HEK293 (cell line): ENCODE measurements at regions not wholly inside any gene's neighbourhood (a gene's known extent, or its start where the extent isn't known, plus 50 kb on each side); places are given as distances from the start of the nearest gene placed in this dataset.

Experiments used
- CTCF ChIA-PET: fragments of 350-600 bp; formaldehyde crosslinking; extraction: SDS; loops from one replicate; lab custom pipeline; 2021; ENCODE audit warnings: antibody characterized with exemption; lab: Yijun Ruan, JAX
- POLR2A ChIA-PET: fragments of 300-600 bp; formaldehyde crosslinking; extraction: SDS; loops from one replicate; lab custom pipeline; 2020; ENCODE audit warnings: antibody characterized with exemption, inconsistent platforms; lab: Yijun Ruan, JAX
- H3K27ac ChIP-seq: fragments of 200-500 bp; sonication (Bioruptor generic); 2 replicates; pipeline ENCODE4 v1.5.1; 2014; ENCODE audit warnings: low read depth, low read length, control low read depth, inconsistent platforms; ENCODE audit errors: extremely low read depth
- H3K36me3 ChIP-seq, 2 experiments: fragments of 200-500 bp in 1 of 2; sonication (Bioruptor generic) in 1 of 2; 1 replicate in 1 of 2; 2 replicates in 1 of 2; pipeline ENCODE4 v1.5.1; 2014 to 2017; ENCODE audit warnings: inconsistent platforms in 2 of 2, low read length in 2 of 2; ENCODE audit not compliant: control insufficient read depth in 2 of 2, insufficient read depth in 1 of 2
- H3K4me1 ChIP-seq: fragments of 200-500 bp; sonication (Bioruptor generic); 2 replicates; pipeline ENCODE4 v1.5.1; 2014; ENCODE audit warnings: mild to moderate bottlenecking, low read length, inconsistent platforms; ENCODE audit not compliant: control insufficient read depth, insufficient read depth
- H3K4me3 ChIP-seq: 2 replicates; pipeline ENCODE4 v1.5.1; 2011; ENCODE audit warnings: low read depth, mild to moderate bottlenecking, control low read depth, low read length, moderate library complexity
- H3K9me3 ChIP-seq: fragments of 200-500 bp; sonication (Bioruptor generic); 2 replicates; pipeline ENCODE4 v1.5.1; 2014; ENCODE audit warnings: low read depth, low read length, inconsistent platforms; ENCODE audit not compliant: control insufficient read depth, insufficient read depth
- GLIS1 ChIP-seq: fragments of 450-650 bp; formaldehyde crosslinking; IDR thresholded peaks from 2 replicates; pipeline ENCODE4 v1.5.1; 2016; ENCODE audit warnings: missing biosample characterization, missing genetic modification characterization
- GLIS2 ChIP-seq: fragments of 450-650 bp; formaldehyde crosslinking; IDR thresholded peaks from 2 replicates; pipeline ENCODE4 v1.5.1; 2016; ENCODE audit warnings: missing biosample characterization, missing genetic modification characterization
- HOXA7 ChIP-seq: sonication (generic); formaldehyde crosslinking; IDR thresholded peaks from 2 replicates; pipeline ENCODE4 v1.8.1; 2022; ENCODE audit warnings: missing genetic modification reagents, borderline replicate concordance
- KLF10 ChIP-seq: fragments of 450-650 bp; IDR thresholded peaks from 2 replicates; pipeline ENCODE4 v1.5.1; 2018; ENCODE audit warnings: missing biosample characterization, mild to moderate bottlenecking, missing genetic modification characterization
- KLF7 ChIP-seq: fragments of 450-650 bp; formaldehyde crosslinking; IDR thresholded peaks from 2 replicates; pipeline ENCODE4 v1.5.1; 2016; ENCODE audit warnings: missing biosample characterization, missing genetic modification characterization, borderline replicate concordance
- KLF8 ChIP-seq: fragments of 450-650 bp; formaldehyde crosslinking; IDR thresholded peaks from 2 replicates; pipeline ENCODE4 v1.5.1; 2016; ENCODE audit warnings: missing biosample characterization, missing genetic modification characterization
- OVOL3 ChIP-seq: fragments of 450-650 bp; formaldehyde crosslinking; IDR thresholded peaks from 2 replicates; pipeline ENCODE4 v1.5.1; 2016; ENCODE audit warnings: missing biosample characterization, missing genetic modification characterization
- PRDM1 ChIP-seq: fragments of 450-650 bp; formaldehyde crosslinking; IDR thresholded peaks from 2 replicates; pipeline ENCODE4; 2016; ENCODE audit warnings: missing biosample characterization, missing genetic modification characterization
- SETDB1 ChIP-seq: IDR thresholded peaks from one replicate; pipeline ENCODE4 v1.6.1; 2017; ENCODE audit warnings: mild to moderate bottlenecking, low read length, moderate library complexity, mixed read lengths; ENCODE audit not compliant: insufficient read length
- SP3 ChIP-seq: fragments of 450-650 bp; formaldehyde crosslinking; IDR thresholded peaks from 2 replicates; pipeline ENCODE4 v1.5.1; 2016; ENCODE audit warnings: missing biosample characterization, missing genetic modification characterization
- ZEB2 ChIP-seq: fragments of 450-650 bp; formaldehyde crosslinking; IDR thresholded peaks from 2 replicates; pipeline ENCODE4 v1.5.1; 2016; ENCODE audit warnings: missing biosample characterization, missing genetic modification characterization
- ZFP41 ChIP-seq: fragments of 450-650 bp; formaldehyde crosslinking; IDR thresholded peaks from 2 replicates; pipeline ENCODE4 v1.5.1; 2016; ENCODE audit warnings: missing biosample characterization, missing genetic modification characterization, borderline replicate concordance
- ZIC2 ChIP-seq: fragments of 450-650 bp; formaldehyde crosslinking; IDR thresholded peaks from 2 replicates; pipeline ENCODE4 v1.5.1; 2016; ENCODE audit warnings: missing biosample characterization, missing genetic modification characterization
- ZNF239 ChIP-seq: fragments of 450-650 bp; formaldehyde crosslinking; IDR thresholded peaks from 2 replicates; pipeline ENCODE4 v1.5.1; 2016; ENCODE audit warnings: missing biosample characterization, missing genetic modification characterization
- ZNF274 ChIP-seq, 2 experiments: fragments of 200-500 bp in 1 of 2; fragments of 450-650 bp in 1 of 2; sonication (Bioruptor generic) in 1 of 2; formaldehyde crosslinking in 1 of 2; IDR thresholded peaks; 2 replicates each; pipeline versions ENCODE4 v1.5.1 to v1.6.1; 2014 to 2016; ENCODE audit warnings: borderline replicate concordance in 1 of 2, inconsistent platforms in 1 of 2, low read length in 1 of 2, missing biosample characterization in 1 of 2, missing genetic modification characterization in 1 of 2
- ZNF302 ChIP-seq: fragments of 450-650 bp; formaldehyde crosslinking; IDR thresholded peaks from 2 replicates; pipeline ENCODE4 v1.5.1; 2016; ENCODE audit warnings: missing biosample characterization, missing genetic modification characterization, low read depth
- ZNF555 ChIP-seq: fragments of 450-650 bp; formaldehyde crosslinking; conservative IDR thresholded peaks from 2 replicates; pipeline ENCODE4 v1.5.1; 2017; ENCODE audit warnings: missing biosample characterization, mild to moderate bottlenecking, missing genetic modification characterization, inconsistent platforms
- ZNF561 ChIP-seq: fragments of 450-650 bp; IDR thresholded peaks from 2 replicates; pipeline ENCODE4 v1.5.1; 2018; ENCODE audit warnings: missing biosample characterization, missing genetic modification characterization, borderline replicate concordance
- ZNF580 ChIP-seq: fragments of 450-650 bp; formaldehyde crosslinking; IDR thresholded peaks from 2 replicates; pipeline ENCODE4 v1.5.1; 2016; ENCODE audit warnings: missing biosample characterization, missing genetic modification characterization
- ZNF585B ChIP-seq: fragments of 450-650 bp; formaldehyde crosslinking; IDR thresholded peaks from 2 replicates; pipeline ENCODE4 v1.5.1; 2016; ENCODE audit warnings: missing biosample characterization, missing genetic modification characterization
- ZNF600 ChIP-seq: fragments of 450-650 bp; formaldehyde crosslinking; IDR thresholded peaks from 2 replicates; pipeline ENCODE4 v1.5.1; 2016; ENCODE audit warnings: missing biosample characterization, missing genetic modification characterization
- ZNF629 ChIP-seq: fragments of 450-650 bp; formaldehyde crosslinking; IDR thresholded peaks from 2 replicates; pipeline ENCODE4 v1.5.1; 2017; ENCODE audit warnings: missing biosample characterization, missing genetic modification characterization
- ZNF660 ChIP-seq: fragments of 450-650 bp; IDR thresholded peaks from 2 replicates; pipeline ENCODE4 v1.5.1; 2018; ENCODE audit warnings: missing biosample characterization, mild to moderate bottlenecking, missing genetic modification characterization
- ZNF701 ChIP-seq: fragments of 450-650 bp; formaldehyde crosslinking; IDR thresholded peaks from 2 replicates; pipeline ENCODE4 v1.5.1; 2016; ENCODE audit warnings: missing biosample characterization, missing genetic modification characterization
- ZNF830 ChIP-seq: fragments of 450-650 bp; IDR thresholded peaks from 2 replicates; pipeline ENCODE4 v1.5.0; 2018; ENCODE audit warnings: missing biosample characterization, missing genetic modification characterization, low read depth, mild to moderate bottlenecking, moderate library complexity
- TF ChIP-seq, protein P1 (sequence below): fragments of 450-650 bp; formaldehyde crosslinking; optimal IDR thresholded peaks from 2 replicates; pipeline ENCODE3; 2016; ENCODE audit warnings: missing biosample characterization, mild to moderate bottlenecking, missing genetic modification characterization
- TF ChIP-seq, protein P2 (sequence below): fragments of 450-650 bp; formaldehyde crosslinking; IDR thresholded peaks from 2 replicates; pipeline ENCODE4 v1.5.0; 2017; ENCODE audit warnings: missing biosample characterization, missing genetic modification characterization, borderline replicate concordance
- TF ChIP-seq, protein P3 (sequence below): fragments of 450-650 bp; formaldehyde crosslinking; IDR thresholded peaks from 2 replicates; pipeline ENCODE4 v1.5.1; 2016; ENCODE audit warnings: missing biosample characterization, missing genetic modification characterization
- TF ChIP-seq, protein P4 (sequence below): fragments of 450-650 bp; formaldehyde crosslinking; conservative IDR thresholded peaks from 2 replicates; pipeline ENCODE4 v1.5.1; 2016; ENCODE audit warnings: low read depth, missing biosample characterization, missing genetic modification characterization

DNA sequence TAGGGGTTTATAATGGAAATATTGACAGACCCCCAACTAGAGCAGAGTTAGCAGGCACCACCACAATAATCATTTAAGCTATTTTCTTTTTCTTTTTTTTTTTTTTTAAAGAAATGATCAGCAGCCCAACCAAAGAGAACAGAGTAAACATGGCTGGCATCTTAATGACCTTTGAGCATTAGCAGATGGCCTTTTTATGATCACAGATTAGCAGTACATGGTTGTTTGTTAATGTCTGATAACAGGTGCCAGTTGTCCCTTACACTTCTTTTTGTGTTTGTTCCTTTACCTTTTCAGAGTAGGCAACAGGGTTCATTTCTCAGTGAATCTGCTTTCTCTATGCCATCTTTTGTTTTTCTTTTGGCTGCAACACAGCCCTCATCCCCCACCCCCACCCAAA lies 747.0 kb downstream of the BCL11A start:
- TF ChIP-seq, protein P1, sequence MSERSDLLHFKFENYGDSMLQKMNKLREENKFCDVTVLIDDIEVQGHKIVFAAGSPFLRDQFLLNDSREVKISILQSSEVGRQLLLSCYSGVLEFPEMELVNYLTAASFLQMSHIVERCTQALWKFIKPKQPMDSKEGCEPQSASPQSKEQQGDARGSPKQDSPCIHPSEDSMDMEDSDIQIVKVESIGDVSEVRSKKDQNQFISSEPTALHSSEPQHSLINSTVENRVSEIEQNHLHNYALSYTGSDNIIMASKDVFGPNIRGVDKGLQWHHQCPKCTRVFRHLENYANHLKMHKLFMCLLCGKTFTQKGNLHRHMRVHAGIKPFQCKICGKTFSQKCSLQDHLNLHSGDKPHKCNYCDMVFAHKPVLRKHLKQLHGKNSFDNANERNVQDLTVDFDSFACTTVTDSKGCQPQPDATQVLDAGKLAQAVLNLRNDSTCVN (tag by site-specific recombination) = no peak
- no peak for TF ChIP-seq HOXA7 (CRISPR knock-in tag)
- TF ChIP-seq SP3 (tag by site-specific recombination) = no peak
- TF ChIP-seq, protein P2, sequence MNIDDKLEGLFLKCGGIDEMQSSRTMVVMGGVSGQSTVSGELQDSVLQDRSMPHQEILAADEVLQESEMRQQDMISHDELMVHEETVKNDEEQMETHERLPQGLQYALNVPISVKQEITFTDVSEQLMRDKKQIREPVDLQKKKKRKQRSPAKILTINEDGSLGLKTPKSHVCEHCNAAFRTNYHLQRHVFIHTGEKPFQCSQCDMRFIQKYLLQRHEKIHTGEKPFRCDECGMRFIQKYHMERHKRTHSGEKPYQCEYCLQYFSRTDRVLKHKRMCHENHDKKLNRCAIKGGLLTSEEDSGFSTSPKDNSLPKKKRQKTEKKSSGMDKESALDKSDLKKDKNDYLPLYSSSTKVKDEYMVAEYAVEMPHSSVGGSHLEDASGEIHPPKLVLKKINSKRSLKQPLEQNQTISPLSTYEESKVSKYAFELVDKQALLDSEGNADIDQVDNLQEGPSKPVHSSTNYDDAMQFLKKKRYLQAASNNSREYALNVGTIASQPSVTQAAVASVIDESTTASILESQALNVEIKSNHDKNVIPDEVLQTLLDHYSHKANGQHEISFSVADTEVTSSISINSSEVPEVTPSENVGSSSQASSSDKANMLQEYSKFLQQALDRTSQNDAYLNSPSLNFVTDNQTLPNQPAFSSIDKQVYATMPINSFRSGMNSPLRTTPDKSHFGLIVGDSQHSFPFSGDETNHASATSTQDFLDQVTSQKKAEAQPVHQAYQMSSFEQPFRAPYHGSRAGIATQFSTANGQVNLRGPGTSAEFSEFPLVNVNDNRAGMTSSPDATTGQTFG (tag by site-specific recombination) = no peak
- TF ChIP-seq, protein P3, sequence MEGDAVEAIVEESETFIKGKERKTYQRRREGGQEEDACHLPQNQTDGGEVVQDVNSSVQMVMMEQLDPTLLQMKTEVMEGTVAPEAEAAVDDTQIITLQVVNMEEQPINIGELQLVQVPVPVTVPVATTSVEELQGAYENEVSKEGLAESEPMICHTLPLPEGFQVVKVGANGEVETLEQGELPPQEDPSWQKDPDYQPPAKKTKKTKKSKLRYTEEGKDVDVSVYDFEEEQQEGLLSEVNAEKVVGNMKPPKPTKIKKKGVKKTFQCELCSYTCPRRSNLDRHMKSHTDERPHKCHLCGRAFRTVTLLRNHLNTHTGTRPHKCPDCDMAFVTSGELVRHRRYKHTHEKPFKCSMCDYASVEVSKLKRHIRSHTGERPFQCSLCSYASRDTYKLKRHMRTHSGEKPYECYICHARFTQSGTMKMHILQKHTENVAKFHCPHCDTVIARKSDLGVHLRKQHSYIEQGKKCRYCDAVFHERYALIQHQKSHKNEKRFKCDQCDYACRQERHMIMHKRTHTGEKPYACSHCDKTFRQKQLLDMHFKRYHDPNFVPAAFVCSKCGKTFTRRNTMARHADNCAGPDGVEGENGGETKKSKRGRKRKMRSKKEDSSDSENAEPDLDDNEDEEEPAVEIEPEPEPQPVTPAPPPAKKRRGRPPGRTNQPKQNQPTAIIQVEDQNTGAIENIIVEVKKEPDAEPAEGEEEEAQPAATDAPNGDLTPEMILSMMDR (tag by site-specific recombination) = no peak
- TF ChIP-seq ZNF585B (tag by site-specific recombination) = no peak
- no peak for TF ChIP-seq ZNF239 (tag by site-specific recombination)
- TF ChIP-seq ZNF274 (IDR thresholded peaks at IDR 0.05; ENCODE audit: low read length) = no peak
- no peak for TF ChIP-seq ZNF274 (tag by site-specific recombination; IDR thresholded peaks at IDR 0.05; ENCODE audit: borderline replicate concordance)
- TF ChIP-seq SETDB1 = no peak
- no peak for TF ChIP-seq ZNF660 (tag by site-specific recombination)
- no peak for TF ChIP-seq KLF10
- no peak for TF ChIP-seq ZNF555
- TF ChIP-seq ZNF600 (tag by site-specific recombination) = no peak
- no peak for TF ChIP-seq ZNF580
- no peak for TF ChIP-seq OVOL3 (tag by site-specific recombination)
- TF ChIP-seq ZFP41 (tag by site-specific recombination) = no peak
- TF ChIP-seq ZIC2 (tag by site-specific recombination) = no peak
- TF ChIP-seq GLIS1 (tag by site-specific recombination) = no peak
- no peak for TF ChIP-seq PRDM1 (tag by site-specific recombination)
- TF ChIP-seq, all 188 proteins: peak for 0
- POLR2A ChIA-PET = no interaction called here
- Histone ChIP-seq H3K4me1 (no peaks in the 10 kb centered on the region), H3K36me3 (no peaks in the 10 kb centered on the region), H3K27ac (no peak overlapping the region), H3K4me3 (no peak overlapping the region), H3K9me3 (no peaks in the 10 kb centered on the region)
- CTCF ChIA-PET = interaction anchor here (0.6 kb wide), 1 partner anchor 25 kb away, joined by 3 read pairs; no protein-coding TSS in a partner anchor

DNA sequence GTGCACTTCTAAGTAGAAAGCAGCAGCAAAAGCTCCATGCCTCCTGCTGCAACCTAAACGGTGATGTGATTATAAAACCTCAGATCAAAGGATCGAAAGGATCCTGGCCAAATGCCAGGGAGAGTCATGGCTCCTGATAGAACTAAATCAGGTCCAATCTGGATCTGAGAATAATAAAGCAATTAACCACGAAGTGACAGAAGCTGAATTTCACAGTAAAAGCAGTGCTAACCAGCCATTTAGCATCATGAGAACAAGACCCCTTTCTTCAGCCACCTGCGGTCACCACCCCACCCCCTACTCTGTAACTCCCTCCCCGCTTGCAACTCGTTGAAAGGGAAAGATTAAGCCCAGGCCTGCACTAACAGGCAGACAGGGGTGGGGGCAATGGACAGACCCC lies 748.7 kb downstream of the BCL11A start:
- ChIA-PET CTCF (no interaction called here), POLR2A (no interaction called here)
- Histone ChIP-seq H3K27ac (no peak overlapping the region), H3K36me3 (no peaks in the 10 kb centered on the region), H3K4me1 (no peaks in the 10 kb centered on the region), H3K4me3 (no peak overlapping the region), H3K9me3 (no peaks in the 10 kb centered on the region)
- TF ChIP-seq ZNF701 (tag by site-specific recombination) (no peak), ZEB2 (tag by site-specific recombination) (no peak), KLF8 (tag by site-specific recombination) (no peak), KLF7 (no peak), ZNF302 (tag by site-specific recombination) (no peak), ZNF830 (no peak), ZNF629 (no peak), ZNF561 (tag by site-specific recombination) (no peak), GLIS2 (no peak)
- TF ChIP-seq, protein P4, sequence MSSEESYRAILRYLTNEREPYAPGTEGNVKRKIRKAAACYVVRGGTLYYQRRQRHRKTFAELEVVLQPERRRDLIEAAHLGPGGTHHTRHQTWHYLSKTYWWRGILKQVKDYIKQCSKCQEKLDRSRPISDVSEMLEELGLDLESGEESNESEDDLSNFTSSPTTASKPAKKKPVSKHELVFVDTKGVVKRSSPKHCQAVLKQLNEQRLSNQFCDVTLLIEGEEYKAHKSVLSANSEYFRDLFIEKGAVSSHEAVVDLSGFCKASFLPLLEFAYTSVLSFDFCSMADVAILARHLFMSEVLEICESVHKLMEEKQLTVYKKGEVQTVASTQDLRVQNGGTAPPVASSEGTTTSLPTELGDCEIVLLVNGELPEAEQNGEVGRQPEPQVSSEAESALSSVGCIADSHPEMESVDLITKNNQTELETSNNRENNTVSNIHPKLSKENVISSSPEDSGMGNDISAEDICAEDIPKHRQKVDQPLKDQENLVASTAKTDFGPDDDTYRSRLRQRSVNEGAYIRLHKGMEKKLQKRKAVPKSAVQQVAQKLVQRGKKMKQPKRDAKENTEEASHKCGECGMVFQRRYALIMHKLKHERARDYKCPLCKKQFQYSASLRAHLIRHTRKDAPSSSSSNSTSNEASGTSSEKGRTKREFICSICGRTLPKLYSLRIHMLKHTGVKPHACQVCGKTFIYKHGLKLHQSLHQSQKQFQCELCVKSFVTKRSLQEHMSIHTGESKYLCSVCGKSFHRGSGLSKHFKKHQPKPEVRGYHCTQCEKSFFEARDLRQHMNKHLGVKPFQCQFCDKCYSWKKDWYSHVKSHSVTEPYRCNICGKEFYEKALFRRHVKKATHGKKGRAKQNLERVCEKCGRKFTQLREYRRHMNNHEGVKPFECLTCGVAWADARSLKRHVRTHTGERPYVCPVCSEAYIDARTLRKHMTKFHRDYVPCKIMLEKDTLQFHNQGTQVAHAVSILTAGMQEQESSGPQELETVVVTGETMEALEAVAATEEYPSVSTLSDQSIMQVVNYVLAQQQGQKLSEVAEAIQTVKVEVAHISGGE (tag by site-specific recombination) = no peak
